Fibroblast of pulmonary artery (primary cell): ENCODE measurements at regions not wholly inside any gene's neighbourhood (a gene's known extent, or its start where the extent isn't known, plus 50 kb on each side); places are given as distances from the start of the nearest gene placed in this dataset.

Experiments used
- DNase-seq: peaks from one replicate; pipeline ENCODE4 v3.0.0-alpha.2; 2010; ENCODE audit warnings: low read depth
- H3K4me3 ChIP-seq: replicated peaks from 2 replicates; pipeline ENCODE4 v1.5.1; 2011; ENCODE audit warnings: low read depth, mild to moderate bottlenecking, control low read depth, low read length, moderate library complexity
- CTCF ChIP-seq: IDR thresholded peaks from 2 replicates; pipeline ENCODE4 v1.5.1; 2011; ENCODE audit warnings: mild to moderate bottlenecking, control low read depth, low read length, inconsistent platforms; ENCODE audit errors: missing control alignments

GRCh38 chr21:41605178-41605933 is 97.4 kb upstream of the TMPRSS2 start:
- no peak overlapping the region for H3K4me3 ChIP-seq
- no peak for TF ChIP-seq CTCF
- DNase-seq: no peak

- TF ChIP-seq CTCF: no peak
- no peak for DNase-seq
These were observed 96.7 kb upstream of the TMPRSS2 start for GRCh38 chr21:41604583-41605041.

GRCh38 chr21:41603476-41603875 is 95.5 kb upstream of the TMPRSS2 start:
- TF ChIP-seq CTCF: no peak
- no peak for DNase-seq
- no peak overlapping the region for H3K4me3 ChIP-seq

More at GRCh38 chr21:41604583-41605041, 96.7 kb upstream of the TMPRSS2 start:
- no peak overlapping the region for H3K4me3 ChIP-seq

- TF ChIP-seq CTCF: no peak
- DNase-seq: no peak
These were observed 94.6 kb upstream of the TMPRSS2 start for GRCh38 chr21:41602531-41602930.

GRCh38 chr21:41601573-41602368 is 93.8 kb upstream of the TMPRSS2 start:
- peak; percentile 21 for DNase-seq
- TF ChIP-seq CTCF: no peak
- H3K4me3 ChIP-seq: no peak overlapping the region

More at GRCh38 chr21:41602531-41602930, 94.6 kb upstream of the TMPRSS2 start:
- H3K4me3 ChIP-seq: no peak overlapping the region

- DNase-seq: no peak
These were observed 93.1 kb upstream of the TMPRSS2 start for GRCh38 chr21:41600961-41601572.

More at GRCh38 chr21:41600961-41601572, 93.1 kb upstream of the TMPRSS2 start:
- no peak overlapping the region for H3K4me3 ChIP-seq
- TF ChIP-seq CTCF: no peak
